Chondrocyte (in vitro differentiated cells): ENCODE measurements at regions not wholly inside any gene's neighbourhood (a gene's known extent, or its start where the extent isn't known, plus 50 kb on each side); places are given as distances from the start of the nearest gene placed in this dataset.

ENCODE experiments used
- DNase-seq: peaks from one replicate; pipeline ENCODE4 v3.0.0; 2021; ENCODE audit warnings: mixed read lengths, low spot score
- H3K27ac Mint-ChIP-seq: one replicate; pipeline ENCODE4 v1.8.0; 2021; ENCODE audit warnings: mild to moderate bottlenecking, moderate library complexity, mixed read lengths; ENCODE audit not compliant: unreplicated experiment
- H3K27me3 Mint-ChIP-seq: 2 replicates; pipeline ENCODE4 v1.8.0; 2021; ENCODE audit warnings: low read depth, mixed read lengths
- H3K36me3 Mint-ChIP-seq: 2 replicates; pipeline ENCODE4 v1.8.0; 2021; ENCODE audit warnings: low read depth, mixed read lengths
- H3K4me1 Mint-ChIP-seq: 2 replicates; pipeline ENCODE4 v1.8.0; 2021; ENCODE audit warnings: low read depth, mild to moderate bottlenecking, mixed read lengths
- H3K4me3 Mint-ChIP-seq: one replicate; pipeline ENCODE4 v1.8.0; 2021; ENCODE audit warnings: mild to moderate bottlenecking, moderate library complexity, mixed read lengths; ENCODE audit not compliant: unreplicated experiment
- H3K9me3 Mint-ChIP-seq: 2 replicates; pipeline ENCODE4 v1.8.0; 2021; ENCODE audit warnings: low read depth, mixed read lengths
- CTCF ChIP-seq: fragments of 200-600 bp; sonication (generic); IDR thresholded peaks from 2 replicates; pipeline ENCODE4 v1.5.0; 2021; ENCODE audit warnings: antibody characterized with exemption, mild to moderate bottlenecking, moderate library complexity

- no peak for TF ChIP-seq CTCF
- no peaks in the 10 kb centered on the region for H3K36me3 Mint-ChIP-seq
- peaks cover 6% of the 10 kb centered on the region for H3K9me3 Mint-ChIP-seq
- no peak for DNase-seq
- no peaks in the 10 kb centered on the region for H3K27me3 Mint-ChIP-seq
- H3K4me1 Mint-ChIP-seq, result peaks cover 37% of the 10 kb centered on the region
- H3K4me3 Mint-ChIP-seq, result no peak overlapping the region
- no peak overlapping the region for H3K27ac Mint-ChIP-seq
These were observed 152.7 kb upstream of the SERP2 start for GRCh38 chr13:44220948-44221347.

- Mint-ChIP-seq H3K36me3 (no peaks in the 10 kb centered on the region), H3K4me1 (peaks cover 37% of the 10 kb centered on the region), H3K9me3 (peaks cover 6% of the 10 kb centered on the region), H3K27me3 (no peaks in the 10 kb centered on the region), H3K4me3 (no peak overlapping the region), H3K27ac (no peak overlapping the region)
- no peak for TF ChIP-seq CTCF
- no peak for DNase-seq
These were observed 152.0 kb upstream of the SERP2 start for GRCh38 chr13:44221657-44222056.

GRCh38 chr13:44223770-44224444, 149.7 kb upstream of the SERP2 start:
- no peak for TF ChIP-seq CTCF
- H3K4me3 Mint-ChIP-seq, result no peak overlapping the region

DNA sequence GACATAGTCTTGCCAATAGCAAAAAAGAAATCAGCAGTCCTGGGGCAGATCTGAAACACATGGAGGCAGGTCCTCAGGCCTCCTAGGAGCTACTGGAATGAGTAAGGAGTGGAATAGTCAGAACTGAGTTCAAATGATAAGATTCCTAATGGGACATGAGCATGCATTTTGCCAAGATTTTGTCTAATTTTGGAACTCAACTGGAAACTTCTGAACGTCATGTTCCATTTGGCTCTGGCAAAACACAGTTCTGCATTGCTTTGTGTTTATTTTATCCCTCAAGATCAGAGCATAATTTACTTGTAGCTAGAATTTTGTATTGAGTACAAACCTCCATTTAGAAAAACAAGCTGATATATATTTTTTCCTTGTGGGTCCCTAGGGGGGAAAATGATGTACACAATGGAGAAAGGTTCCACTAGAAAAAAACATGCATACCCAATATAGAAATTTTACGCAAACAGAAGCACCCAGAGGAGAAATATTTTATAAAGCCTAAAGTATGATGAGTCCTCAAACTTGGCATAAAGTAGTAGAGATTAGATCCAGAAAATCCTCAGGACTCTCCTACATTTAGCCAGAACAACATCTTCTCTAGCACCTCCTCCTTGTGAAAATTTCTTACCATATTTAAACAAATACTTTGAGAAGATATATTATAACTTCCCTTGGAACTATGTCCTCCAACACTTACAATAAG, 149.0 kb upstream of the SERP2 start:
- DNase-seq, result no peak
- no peak for TF ChIP-seq CTCF
- Mint-ChIP-seq H3K27me3 (no peaks in the 10 kb centered on the region), H3K36me3 (no peaks in the 10 kb centered on the region), H3K9me3 (peaks cover 6% of the 10 kb centered on the region), H3K4me1 (peaks cover 26% of the 10 kb centered on the region), H3K4me3 (no peak overlapping the region), H3K27ac (peak overlapping the region; percentile 73)

More at GRCh38 chr13:44223770-44224444, 149.7 kb upstream of the SERP2 start:
- H3K9me3 Mint-ChIP-seq, result peaks cover 6% of the 10 kb centered on the region
- H3K36me3 Mint-ChIP-seq, result no peaks in the 10 kb centered on the region
- H3K4me1 Mint-ChIP-seq, result peaks cover 33% of the 10 kb centered on the region
- no peaks in the 10 kb centered on the region for H3K27me3 Mint-ChIP-seq
- no peak for DNase-seq
- H3K27ac Mint-ChIP-seq, result peak overlapping the region; percentile 73

DNA sequence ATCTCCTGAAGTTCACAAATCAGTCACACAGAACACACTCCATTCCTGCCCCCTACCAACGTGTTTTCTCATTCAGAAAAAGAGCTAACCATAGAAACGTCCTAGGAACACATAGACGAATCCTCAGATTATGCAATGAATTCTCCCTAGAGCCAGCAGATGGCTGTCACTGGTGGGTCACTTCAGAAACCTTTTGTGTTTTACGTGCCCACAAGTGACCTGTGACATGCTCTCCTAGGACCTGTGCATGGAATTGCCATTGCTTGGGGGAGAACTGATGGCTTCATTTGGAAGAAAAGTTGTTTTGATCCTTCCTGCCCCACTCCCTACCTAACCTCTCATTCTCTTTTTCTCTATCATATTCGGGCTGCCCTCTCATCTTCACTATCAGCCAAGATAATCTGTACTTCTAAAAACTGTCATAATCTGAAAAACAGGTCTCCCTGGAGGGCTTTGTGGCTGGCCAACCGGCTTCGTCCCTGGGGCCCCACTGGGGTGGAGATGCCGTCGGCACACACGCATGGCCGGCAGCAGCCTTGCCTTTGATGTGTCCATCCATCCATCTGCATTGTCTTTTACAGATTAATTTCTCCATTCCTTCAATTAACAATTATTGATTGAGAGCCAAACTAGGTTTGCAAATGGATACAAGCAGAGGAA, 144.1 kb upstream of the SERP2 start:
- H3K9me3 Mint-ChIP-seq, result peaks cover 2% of the 10 kb centered on the region
- H3K27ac Mint-ChIP-seq, result no peak overlapping the region
- no peaks in the 10 kb centered on the region for H3K27me3 Mint-ChIP-seq
- peaks cover 11% of the 10 kb centered on the region for H3K4me1 Mint-ChIP-seq
- no peak for DNase-seq
- no peak overlapping the region for H3K4me3 Mint-ChIP-seq
- H3K36me3 Mint-ChIP-seq, result no peaks in the 10 kb centered on the region
- TF ChIP-seq CTCF, result no peak
